ENCODE measurements at regions not wholly inside any gene's neighbourhood (a gene's known extent, or its start where the extent isn't known, plus 50 kb on each side); places are given as distances from the start of the nearest gene placed in this dataset.

GRCh38 chr2:83695530-83695929 is 763.5 kb downstream of the SUCLG1 start:
- TF ChIP-seq CTCF (IDR thresholded peaks at IDR 0.05) (no peak), ZFX (IDR thresholded peaks at IDR 0.05; ENCODE audit: borderline replicate concordance) (no peak)

Measured in 22Rv1 (cell line).